Fibroblast of lung (primary cell): ENCODE measurements at regions not wholly inside any gene's neighbourhood (a gene's known extent, or its start where the extent isn't known, plus 50 kb on each side); places are given as distances from the start of the nearest gene placed in this dataset.

Experiments
- CTCF ChIP-seq, 2 donors: IDR thresholded peaks in 1 of 2; conservative IDR thresholded peaks in 1 of 2; 1 replicate in 1 of 2; 2 replicates in 1 of 2; pipeline ENCODE4 v1.5.1; 2011 to 2012; ENCODE audit warnings: low read length in 2 of 2, control low read depth in 1 of 2, inconsistent platforms in 1 of 2, low read depth in 1 of 2, mild to moderate bottlenecking in 1 of 2
- EZH2 ChIP-seq: IDR thresholded peaks from 2 replicates; pipeline ENCODE4 v1.5.1; 2012; ENCODE audit warnings: low read length, control low read depth, mild to moderate bottlenecking; ENCODE audit errors: missing control alignments

GRCh38 chr3:90076136-90076535, 968.7 kb downstream of the EPHA3 start:
- TF ChIP-seq CTCF (conservative IDR thresholded peaks at IDR 0.05 in 1 of 2, IDR thresholded peaks at IDR 0.05 in 1 of 2; ENCODE audit: low read depth in 1 of 2, low read length in 2 of 2) = no peak
- TF ChIP-seq EZH2 = no peak
